GM12891 (cell line): ENCODE measurements at regions not wholly inside any gene's neighbourhood (a gene's known extent, or its start where the extent isn't known, plus 50 kb on each side); places are given as distances from the start of the nearest gene placed in this dataset.

Experiments
- PAX5 ChIP-seq: IDR thresholded peaks from 2 replicates; pipeline ENCODE4 v1.6.1; 2011; ENCODE audit warnings: low read length, moderate library complexity, mild to moderate bottlenecking; ENCODE audit not compliant: insufficient read depth, severe bottlenecking
- POLR2A ChIP-seq: IDR thresholded peaks from 2 replicates; pipeline ENCODE4 v1.6.1; 2011; ENCODE audit warnings: low read depth, low read length, control low read depth
- POLR2AphosphoS5 ChIP-seq: IDR thresholded peaks from 2 replicates; pipeline ENCODE4 v1.6.1; 2011; ENCODE audit warnings: low read depth, low read length, control low read depth
- TAF1 ChIP-seq: IDR thresholded peaks from 2 replicates; pipeline ENCODE4 v1.6.1; 2011; ENCODE audit warnings: low read depth, low read length, control low read depth

DNA sequence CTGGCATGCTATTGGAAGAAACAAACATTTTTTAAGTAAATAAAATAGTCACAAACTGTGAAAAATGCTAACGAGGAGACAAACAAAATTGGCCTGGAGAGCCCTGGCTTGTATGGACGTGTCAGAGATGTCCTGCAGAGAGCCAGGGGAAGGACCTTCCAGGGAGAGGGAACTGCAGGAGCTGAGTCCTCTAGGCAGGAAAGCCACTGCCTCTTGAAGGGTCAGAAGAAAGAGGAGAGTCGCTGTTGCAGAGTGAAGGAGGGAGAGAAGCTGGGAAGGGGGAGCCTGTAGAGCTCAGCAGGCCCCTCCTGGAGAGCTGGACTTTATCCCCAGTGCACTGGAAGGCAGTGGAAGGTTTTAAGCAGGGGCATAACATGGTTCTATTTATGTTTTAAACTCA lies 80.3 kb upstream of the PWP1 start:
- no peak for TF ChIP-seq POLR2AphosphoS5
- TF ChIP-seq POLR2A, result no peak
- no peak for TF ChIP-seq TAF1
- no peak for TF ChIP-seq PAX5
